ENCODE measurements at regions not wholly inside any gene's neighbourhood (a gene's known extent, or its start where the extent isn't known, plus 50 kb on each side); places are given as distances from the start of the nearest gene placed in this dataset.
"Not testable (repeated sequence)": the region's sequence is repeated elsewhere in the genome, so short reads cannot be mapped to it uniquely, and the experiment has no call there.

DNA sequence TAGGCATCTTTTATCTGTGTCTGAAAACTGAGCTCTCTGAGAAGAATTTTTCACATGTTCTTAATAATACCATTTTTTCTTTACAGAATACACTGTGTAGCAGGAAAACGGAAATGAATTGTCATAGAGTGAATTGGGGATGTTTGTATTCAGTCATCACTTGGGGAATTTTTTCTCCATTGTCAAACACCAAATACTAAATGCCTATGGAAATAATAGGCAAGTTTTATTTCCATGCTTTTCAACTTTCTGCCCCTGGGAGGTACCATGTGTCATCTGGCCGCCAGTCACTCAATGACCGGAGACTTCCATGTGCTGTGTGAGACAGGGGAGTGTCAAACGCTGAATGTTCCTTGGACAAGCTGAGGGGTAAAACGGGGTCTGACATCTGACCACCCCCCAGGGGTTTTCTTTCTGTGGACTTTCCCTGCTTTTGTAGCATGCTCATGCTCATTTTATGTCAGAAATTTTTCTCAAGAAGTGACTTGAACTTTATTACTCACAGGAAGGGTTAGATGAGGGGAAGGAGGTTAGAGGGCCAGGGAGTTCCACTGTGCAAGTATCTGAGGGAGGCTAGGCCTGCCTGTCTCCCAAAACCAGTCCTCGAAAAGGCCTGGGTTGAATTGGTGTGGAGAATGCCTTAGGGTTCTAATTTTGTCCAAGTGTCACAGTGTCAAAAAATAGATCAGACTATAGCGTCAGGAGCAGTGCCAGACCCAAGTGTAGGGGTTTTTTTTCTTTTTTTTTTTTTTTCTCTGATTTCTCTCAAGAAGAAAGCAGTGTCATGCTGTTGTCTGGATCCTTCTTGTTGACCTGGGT, 438.6 kb downstream of the AGTPBP1 start:
- H3K9me3 ChIP-seq (ENCODE audit: control insufficient read depth in 2 of 2, low read length in 2 of 2), result no peaks in the 10 kb centered on the region
- H3K4me1 Mint-ChIP-seq, result no peaks in the 10 kb centered on the region
- DNase-seq, result no peak
- H3K27ac ChIP-seq (ENCODE audit: insufficient read depth, low read length, poor library complexity, severe bottlenecking), result no peak overlapping the region
- H3K27me3 Mint-ChIP-seq, result no peaks in the 10 kb centered on the region
- no peaks in the 10 kb centered on the region for H3K36me3 Mint-ChIP-seq
- no peaks in the 10 kb centered on the region for H3K4me1 ChIP-seq (ENCODE audit: control insufficient read depth, insufficient read depth, low read length, poor library complexity, severe bottlenecking)
- ATAC-seq (ENCODE audit: low read depth in 2 of 2), result no peak
- no peak overlapping the region for H3K27ac Mint-ChIP-seq
- no peak overlapping the region for H3K4me3 ChIP-seq (ENCODE audit: low read depth, low read length)
- no peaks in the 10 kb centered on the region for H3K27me3 ChIP-seq (ENCODE audit: control insufficient read depth, insufficient read depth, low read length)
- H3K4me3 Mint-ChIP-seq, result no peak overlapping the region
- H3K9me3 Mint-ChIP-seq, result peaks cover 0 to 2% (median 0%) of the 10 kb centered on the region in 7 donors
- no peaks in the 10 kb centered on the region for H3K36me3 ChIP-seq (ENCODE audit: control insufficient read depth, insufficient read depth, low read length)

DNA sequence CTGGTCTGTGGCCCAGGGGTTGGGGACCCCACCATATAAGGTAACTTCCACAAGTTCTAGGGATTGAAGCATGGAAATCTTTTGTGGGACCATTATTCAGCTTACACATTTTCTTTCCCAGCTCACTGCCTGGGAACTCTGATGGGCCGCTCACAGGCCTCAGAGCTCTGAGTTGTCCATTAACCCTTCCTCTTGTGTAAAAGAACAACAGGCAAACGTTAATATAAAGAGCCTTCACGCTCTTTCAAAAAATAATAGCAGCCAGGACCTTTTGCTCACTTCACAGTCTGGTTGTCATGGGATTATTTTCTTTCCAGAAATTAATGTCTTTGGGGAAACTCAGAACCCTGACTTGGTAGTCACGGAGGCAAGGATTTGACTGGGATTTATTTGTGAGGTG, 443.3 kb downstream of the AGTPBP1 start:
- Mint-ChIP-seq H3K4me3 (no peak overlapping the region), H3K9me3 (peaks cover 0 to 4% (median 2%) of the 10 kb centered on the region in 7 donors), H3K27me3 (no peaks in the 10 kb centered on the region), H3K4me1 (no peaks in the 10 kb centered on the region), H3K27ac (no peak overlapping the region), H3K36me3 (no peaks in the 10 kb centered on the region)
- no peak for DNase-seq
- no peaks in the 10 kb centered on the region for H3K4me1 ChIP-seq (ENCODE audit: control insufficient read depth, insufficient read depth, low read length, poor library complexity, severe bottlenecking)
- H3K36me3 ChIP-seq (ENCODE audit: control insufficient read depth, insufficient read depth, low read length), result no peaks in the 10 kb centered on the region
- H3K27me3 ChIP-seq (ENCODE audit: control insufficient read depth, insufficient read depth, low read length), result no peaks in the 10 kb centered on the region
- H3K9me3 ChIP-seq (ENCODE audit: control insufficient read depth in 2 of 2, low read length in 2 of 2), result peaks cover 0 to 2% of the 10 kb centered on the region in 2 experiments
- no peak overlapping the region for H3K27ac ChIP-seq (ENCODE audit: insufficient read depth, low read length, poor library complexity, severe bottlenecking)
- no peak overlapping the region for H3K4me3 ChIP-seq (ENCODE audit: low read depth, low read length)
- ATAC-seq (ENCODE audit: low read depth in 2 of 2), result no peak

DNA sequence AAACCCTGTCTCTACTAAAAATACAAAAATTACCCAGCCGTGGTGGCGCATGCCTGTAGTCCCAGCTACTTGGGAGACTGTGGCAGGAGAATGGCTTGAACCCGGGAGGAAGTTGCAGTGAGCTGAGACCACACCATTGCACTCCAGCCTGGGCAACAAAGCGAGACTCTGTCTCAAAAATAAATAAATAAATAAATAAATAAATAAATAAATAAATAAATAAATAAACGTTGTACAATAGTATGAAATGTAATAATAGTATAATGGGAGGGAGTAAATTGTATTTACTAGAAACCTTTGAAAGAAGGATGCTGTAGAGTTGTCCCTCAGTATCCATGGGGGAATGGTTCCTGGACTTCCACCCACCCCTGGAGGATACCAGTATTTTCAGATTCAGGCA, 446.5 kb downstream of the AGTPBP1 start:
- DNase-seq, result not testable (repeated sequence)

DNA sequence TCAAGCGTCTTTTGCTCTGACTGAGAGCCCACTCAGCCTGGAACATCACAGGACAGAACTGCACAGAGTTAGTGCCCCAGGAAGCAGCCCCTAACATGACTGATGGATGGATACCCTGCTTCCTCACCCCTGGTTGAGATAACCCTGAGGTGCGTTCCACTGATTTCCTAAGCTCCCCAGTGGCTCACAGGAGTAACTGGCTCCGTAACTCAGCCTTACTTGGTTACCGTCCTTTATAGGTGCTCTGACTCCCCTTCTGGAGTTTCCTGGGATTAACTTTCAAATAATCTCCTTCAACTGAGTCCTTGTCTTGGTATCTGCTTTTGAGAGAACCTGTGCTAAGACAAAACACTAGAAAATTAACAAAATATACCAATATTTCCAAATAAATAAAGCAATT, 449.5 kb downstream of the AGTPBP1 start:
- Histone ChIP-seq H3K9me3 (ENCODE audit: control insufficient read depth in 2 of 2, low read length in 2 of 2) (peaks cover 0 to 2% of the 10 kb centered on the region in 2 experiments), H3K36me3 (ENCODE audit: control insufficient read depth, insufficient read depth, low read length) (no peaks in the 10 kb centered on the region), H3K4me1 (ENCODE audit: control insufficient read depth, insufficient read depth, low read length, poor library complexity, severe bottlenecking) (no peaks in the 10 kb centered on the region), H3K27ac (ENCODE audit: insufficient read depth, low read length, poor library complexity, severe bottlenecking) (no peak overlapping the region), H3K4me3 (ENCODE audit: low read depth, low read length) (no peak overlapping the region), H3K27me3 (ENCODE audit: control insufficient read depth, insufficient read depth, low read length) (no peaks in the 10 kb centered on the region)
- peaks cover 0 to 4% (median 0%) of the 10 kb centered on the region in 7 donors for H3K9me3 Mint-ChIP-seq
- peaks cover 0 to 10% (median 3%) of the 10 kb centered on the region in 4 donors for H3K4me1 Mint-ChIP-seq
- no peaks in the 10 kb centered on the region for H3K36me3 Mint-ChIP-seq
- H3K27me3 Mint-ChIP-seq, result peaks cover 5% of the 10 kb centered on the region
- no peak overlapping the region for H3K27ac Mint-ChIP-seq
- H3K4me3 Mint-ChIP-seq, result no peak overlapping the region
- no peak for ATAC-seq (ENCODE audit: low read depth in 2 of 2)
- no peak for DNase-seq

More for the DNA sequence above, 446.5 kb downstream of the AGTPBP1 start:
- not testable (repeated sequence) for ATAC-seq (ENCODE audit: low read depth in 2 of 2); H3K27me3 ChIP-seq (ENCODE audit: control insufficient read depth, insufficient read depth, low read length); H3K4me1 ChIP-seq (ENCODE audit: control insufficient read depth, insufficient read depth, low read length, poor library complexity, severe bottlenecking); H3K36me3 ChIP-seq (ENCODE audit: control insufficient read depth, insufficient read depth, low read length); H3K9me3 Mint-ChIP-seq; H3K36me3 Mint-ChIP-seq; H3K27me3 Mint-ChIP-seq; H3K9me3 ChIP-seq (ENCODE audit: control insufficient read depth in 2 of 2, low read length in 2 of 2); H3K4me1 Mint-ChIP-seq; H3K27ac ChIP-seq (ENCODE audit: insufficient read depth, low read length, poor library complexity, severe bottlenecking); H3K27ac Mint-ChIP-seq; H3K4me3 Mint-ChIP-seq; H3K4me3 ChIP-seq (ENCODE audit: low read depth, low read length)

DNA sequence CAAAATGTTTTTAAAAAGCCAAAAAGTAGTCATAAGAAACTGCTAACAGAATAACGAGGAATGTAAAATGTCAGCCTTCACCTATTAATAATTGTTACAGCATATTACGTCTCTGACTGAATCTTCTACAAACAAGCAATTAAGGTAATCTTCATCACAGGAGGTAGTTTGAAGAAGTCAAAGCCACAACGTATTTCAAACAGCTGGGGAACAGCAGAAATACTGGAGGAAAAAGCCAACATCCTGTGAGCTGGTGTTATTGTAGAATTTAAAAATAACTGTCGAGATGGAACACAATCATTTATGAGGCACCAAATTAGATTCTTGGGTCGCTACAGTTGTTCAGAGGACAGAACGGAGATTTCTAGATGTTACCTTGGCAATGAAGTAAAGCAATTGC, 450.5 kb downstream of the AGTPBP1 start:
- H3K36me3 Mint-ChIP-seq, result no peaks in the 10 kb centered on the region
- no peak overlapping the region for H3K4me3 Mint-ChIP-seq

DNA sequence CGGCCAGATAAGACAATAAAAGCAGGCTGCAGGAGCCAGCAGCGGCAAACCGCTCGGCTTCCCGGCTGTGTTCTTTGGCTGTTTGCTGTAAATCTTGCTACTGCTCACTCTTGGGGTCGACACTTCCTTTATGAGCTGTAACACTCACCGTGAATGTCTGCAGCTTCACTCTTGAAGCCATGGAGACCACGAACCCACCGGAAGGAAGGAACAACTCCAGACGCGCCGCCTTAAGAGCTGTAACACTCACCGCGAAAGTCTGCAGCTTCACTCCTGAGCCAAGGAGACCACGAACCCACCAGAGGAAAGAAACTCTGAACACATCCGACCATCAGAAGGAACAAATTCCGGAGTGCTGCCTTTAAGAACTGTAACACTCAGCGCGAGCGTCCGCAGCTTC, 451.7 kb downstream of the AGTPBP1 start:
- ATAC-seq (ENCODE audit: low read depth in 2 of 2), result no peak

More for the DNA sequence above, 450.5 kb downstream of the AGTPBP1 start:
- Mint-ChIP-seq H3K4me1 (peaks cover 0 to 10% (median 3%) of the 10 kb centered on the region in 4 donors), H3K27ac (no peak overlapping the region), H3K9me3 (peaks cover 0 to 4% (median 0%) of the 10 kb centered on the region in 7 donors), H3K27me3 (peaks cover 5% of the 10 kb centered on the region)
- DNase-seq (no peak), ATAC-seq (ENCODE audit: low read depth in 2 of 2) (no peak)
- Histone ChIP-seq H3K36me3 (ENCODE audit: control insufficient read depth, insufficient read depth, low read length) (no peaks in the 10 kb centered on the region), H3K9me3 (ENCODE audit: control insufficient read depth in 2 of 2, low read length in 2 of 2) (peaks cover 0 to 2% of the 10 kb centered on the region in 2 experiments), H3K4me1 (ENCODE audit: control insufficient read depth, insufficient read depth, low read length, poor library complexity, severe bottlenecking) (no peaks in the 10 kb centered on the region), H3K4me3 (ENCODE audit: low read depth, low read length) (no peak overlapping the region), H3K27me3 (ENCODE audit: control insufficient read depth, insufficient read depth, low read length) (no peaks in the 10 kb centered on the region), H3K27ac (ENCODE audit: insufficient read depth, low read length, poor library complexity, severe bottlenecking) (no peak overlapping the region)

DNA sequence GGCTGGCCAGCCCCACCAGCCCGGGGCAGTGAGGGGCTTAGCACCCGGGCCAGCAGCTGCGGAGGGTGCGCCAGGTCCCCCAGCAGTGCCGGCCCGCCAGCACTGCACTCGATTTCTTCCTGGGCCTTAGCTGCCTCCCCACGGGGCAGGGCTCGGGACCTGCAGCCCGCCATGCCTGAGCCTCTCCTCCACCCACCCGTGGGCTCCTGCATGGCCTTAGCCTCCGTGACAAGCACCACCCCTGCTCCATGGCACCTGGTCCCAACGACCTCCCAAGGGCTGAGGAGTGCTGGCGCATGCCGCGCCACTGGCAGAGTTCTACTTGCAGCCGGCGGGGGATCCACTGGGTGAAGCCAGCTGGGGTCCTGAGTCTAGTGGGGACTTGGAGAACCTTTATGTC, 452.6 kb downstream of the AGTPBP1 start:
- Histone ChIP-seq H3K4me3 (ENCODE audit: low read depth, low read length) (no peak overlapping the region), H3K9me3 (ENCODE audit: control insufficient read depth in 2 of 2, low read length in 2 of 2) (no peaks in the 10 kb centered on the region), H3K27ac (ENCODE audit: insufficient read depth, low read length, poor library complexity, severe bottlenecking) (no peak overlapping the region), H3K36me3 (ENCODE audit: control insufficient read depth, insufficient read depth, low read length) (no peaks in the 10 kb centered on the region), H3K27me3 (ENCODE audit: control insufficient read depth, insufficient read depth, low read length) (no peaks in the 10 kb centered on the region), H3K4me1 (ENCODE audit: control insufficient read depth, insufficient read depth, low read length, poor library complexity, severe bottlenecking) (no peaks in the 10 kb centered on the region)
- DNase-seq (no peak), ATAC-seq (ENCODE audit: low read depth in 2 of 2) (no peak)
- peaks cover 0 to 3% (median 0%) of the 10 kb centered on the region in 7 donors for H3K9me3 Mint-ChIP-seq
- no peaks in the 10 kb centered on the region for H3K36me3 Mint-ChIP-seq
- no peak overlapping the region for H3K4me3 Mint-ChIP-seq
- peaks cover 5% of the 10 kb centered on the region for H3K27me3 Mint-ChIP-seq
- H3K27ac Mint-ChIP-seq, result no peak overlapping the region
- peaks cover 0 to 10% (median 3%) of the 10 kb centered on the region in 4 donors for H3K4me1 Mint-ChIP-seq

More for the DNA sequence above, 451.7 kb downstream of the AGTPBP1 start:
- Histone ChIP-seq H3K27me3 (ENCODE audit: control insufficient read depth, insufficient read depth, low read length) (no peaks in the 10 kb centered on the region), H3K36me3 (ENCODE audit: control insufficient read depth, insufficient read depth, low read length) (no peaks in the 10 kb centered on the region), H3K27ac (ENCODE audit: insufficient read depth, low read length, poor library complexity, severe bottlenecking) (no peak overlapping the region), H3K4me3 (ENCODE audit: low read depth, low read length) (no peak overlapping the region), H3K9me3 (ENCODE audit: control insufficient read depth in 2 of 2, low read length in 2 of 2) (peaks cover 0 to 2% of the 10 kb centered on the region in 2 experiments), H3K4me1 (ENCODE audit: control insufficient read depth, insufficient read depth, low read length, poor library complexity, severe bottlenecking) (no peaks in the 10 kb centered on the region)
- Mint-ChIP-seq H3K27ac (no peak overlapping the region), H3K9me3 (peaks cover 0 to 4% (median 0%) of the 10 kb centered on the region in 7 donors), H3K36me3 (no peaks in the 10 kb centered on the region), H3K4me1 (peaks cover 0 to 10% (median 3%) of the 10 kb centered on the region in 4 donors), H3K27me3 (peaks cover 5% of the 10 kb centered on the region), H3K4me3 (peak overlapping the region in 1 of 4 donors; percentile 66)
- DNase-seq, result peak in 1 of 3 donors; percentile 4

DNA sequence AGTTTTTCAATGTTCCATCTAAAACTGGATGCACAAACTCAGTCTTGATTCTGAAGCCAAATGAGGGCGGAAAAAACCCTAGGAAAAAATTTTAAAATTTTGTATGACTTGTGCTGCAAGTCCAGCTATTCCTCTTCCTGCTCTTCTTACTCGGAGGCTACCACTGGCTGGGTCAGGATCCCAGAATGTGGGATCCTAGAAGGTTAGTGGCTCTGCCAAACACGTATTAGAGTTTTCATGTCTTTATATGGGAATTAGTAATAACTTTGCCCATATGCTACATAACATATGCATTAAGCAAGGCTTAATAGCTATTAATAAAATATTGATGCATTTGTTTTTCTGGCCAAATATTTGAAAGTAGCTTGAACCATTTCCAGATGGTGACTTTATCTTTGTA, 458.3 kb downstream of the AGTPBP1 start:
- H3K36me3 ChIP-seq (ENCODE audit: control insufficient read depth, insufficient read depth, low read length), result no peaks in the 10 kb centered on the region
- no peaks in the 10 kb centered on the region for H3K36me3 Mint-ChIP-seq
- no peaks in the 10 kb centered on the region for H3K4me1 ChIP-seq (ENCODE audit: control insufficient read depth, insufficient read depth, low read length, poor library complexity, severe bottlenecking)
- no peak overlapping the region for H3K27ac ChIP-seq (ENCODE audit: insufficient read depth, low read length, poor library complexity, severe bottlenecking)
- DNase-seq, result no peak
- H3K4me3 Mint-ChIP-seq, result no peak overlapping the region
- H3K4me3 ChIP-seq (ENCODE audit: low read depth, low read length), result no peak overlapping the region
- H3K4me1 Mint-ChIP-seq, result no peaks in the 10 kb centered on the region
- H3K27ac Mint-ChIP-seq, result no peak overlapping the region
- H3K27me3 Mint-ChIP-seq, result no peaks in the 10 kb centered on the region
- no peak for ATAC-seq (ENCODE audit: low read depth in 2 of 2)
- no peaks in the 10 kb centered on the region for H3K27me3 ChIP-seq (ENCODE audit: control insufficient read depth, insufficient read depth, low read length)
- H3K9me3 ChIP-seq (ENCODE audit: control insufficient read depth in 2 of 2, low read length in 2 of 2), result no peaks in the 10 kb centered on the region
- peaks cover 0 to 4% (median 1%) of the 10 kb centered on the region in 7 donors for H3K9me3 Mint-ChIP-seq
